Neural crest cell (in vitro differentiated cells): ENCODE measurements at regions not wholly inside any gene's neighbourhood (a gene's known extent, or its start where the extent isn't known, plus 50 kb on each side); places are given as distances from the start of the nearest gene placed in this dataset.
"Not testable (repeated sequence)": the region's sequence is repeated elsewhere in the genome, so short reads cannot be mapped to it uniquely, and the experiment has no call there.

ENCODE experiments used
- DNase-seq: peaks from one replicate; pipeline ENCODE4 v3.0.0; 2021; ENCODE audit warnings: low read depth, mixed read lengths, low spot score
- H3K27ac Mint-ChIP-seq: one replicate; pipeline ENCODE4 v1.8.0; 2021; ENCODE audit warnings: mild to moderate bottlenecking, mixed read lengths; ENCODE audit not compliant: unreplicated experiment
- H3K27me3 Mint-ChIP-seq: 2 replicates; pipeline ENCODE4 v1.8.0; 2021; ENCODE audit warnings: low read depth, mild to moderate bottlenecking, mixed read lengths
- H3K36me3 Mint-ChIP-seq: 2 replicates; pipeline ENCODE4 v1.8.0; 2021; ENCODE audit warnings: low read depth, mild to moderate bottlenecking, mixed read lengths
- H3K4me1 Mint-ChIP-seq: 2 replicates; pipeline ENCODE4 v1.8.0; 2021; ENCODE audit warnings: mixed read lengths
- H3K4me3 Mint-ChIP-seq: one replicate; pipeline ENCODE4 v1.8.0; 2021; ENCODE audit warnings: mild to moderate bottlenecking, mixed read lengths
- H3K9me3 Mint-ChIP-seq: 2 replicates; pipeline ENCODE4 v1.8.0; 2021; ENCODE audit warnings: mixed read lengths
- TF ChIP-seq, protein P1 (sequence below): fragments of 200-600 bp; sonication (generic); conservative IDR thresholded peaks from 2 replicates; pipeline ENCODE4 v1.5.0; 2021; ENCODE audit warnings: antibody characterized with exemption, mild to moderate bottlenecking

DNA sequence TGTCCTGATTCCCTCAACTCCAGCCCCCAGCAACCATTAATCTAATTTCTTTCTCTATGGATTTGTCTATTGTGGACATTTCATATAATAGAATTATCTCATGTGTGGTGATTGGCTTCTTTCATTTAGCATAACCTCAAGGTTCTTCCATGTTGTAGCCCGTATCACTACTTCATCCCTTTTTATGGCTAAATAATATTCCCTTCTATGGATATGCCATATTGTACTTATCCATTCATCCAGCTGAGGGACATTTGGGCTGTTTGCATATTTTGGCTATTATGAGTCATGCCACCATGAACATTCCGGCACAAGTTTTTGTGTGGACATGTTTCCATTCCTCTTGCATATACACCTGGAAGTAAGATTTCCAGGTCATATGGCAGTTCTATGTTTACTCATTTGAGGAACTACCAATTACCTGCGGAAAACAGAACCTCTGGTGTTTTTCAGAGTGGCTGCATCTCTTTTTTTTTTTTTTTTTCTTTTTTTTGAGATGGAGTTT, 108.7 kb upstream of the MAP1LC3B2 start:
- H3K27me3 Mint-ChIP-seq: no peaks in the 10 kb centered on the region
- no peak overlapping the region for H3K4me3 Mint-ChIP-seq
- no peak overlapping the region for H3K27ac Mint-ChIP-seq
- no peaks in the 10 kb centered on the region for H3K36me3 Mint-ChIP-seq
- TF ChIP-seq, protein P1, sequence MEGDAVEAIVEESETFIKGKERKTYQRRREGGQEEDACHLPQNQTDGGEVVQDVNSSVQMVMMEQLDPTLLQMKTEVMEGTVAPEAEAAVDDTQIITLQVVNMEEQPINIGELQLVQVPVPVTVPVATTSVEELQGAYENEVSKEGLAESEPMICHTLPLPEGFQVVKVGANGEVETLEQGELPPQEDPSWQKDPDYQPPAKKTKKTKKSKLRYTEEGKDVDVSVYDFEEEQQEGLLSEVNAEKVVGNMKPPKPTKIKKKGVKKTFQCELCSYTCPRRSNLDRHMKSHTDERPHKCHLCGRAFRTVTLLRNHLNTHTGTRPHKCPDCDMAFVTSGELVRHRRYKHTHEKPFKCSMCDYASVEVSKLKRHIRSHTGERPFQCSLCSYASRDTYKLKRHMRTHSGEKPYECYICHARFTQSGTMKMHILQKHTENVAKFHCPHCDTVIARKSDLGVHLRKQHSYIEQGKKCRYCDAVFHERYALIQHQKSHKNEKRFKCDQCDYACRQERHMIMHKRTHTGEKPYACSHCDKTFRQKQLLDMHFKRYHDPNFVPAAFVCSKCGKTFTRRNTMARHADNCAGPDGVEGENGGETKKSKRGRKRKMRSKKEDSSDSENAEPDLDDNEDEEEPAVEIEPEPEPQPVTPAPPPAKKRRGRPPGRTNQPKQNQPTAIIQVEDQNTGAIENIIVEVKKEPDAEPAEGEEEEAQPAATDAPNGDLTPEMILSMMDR: no peak
- DNase-seq: no peak
- peaks cover 14% of the 10 kb centered on the region for H3K4me1 Mint-ChIP-seq
- H3K9me3 Mint-ChIP-seq: no peaks in the 10 kb centered on the region

DNA sequence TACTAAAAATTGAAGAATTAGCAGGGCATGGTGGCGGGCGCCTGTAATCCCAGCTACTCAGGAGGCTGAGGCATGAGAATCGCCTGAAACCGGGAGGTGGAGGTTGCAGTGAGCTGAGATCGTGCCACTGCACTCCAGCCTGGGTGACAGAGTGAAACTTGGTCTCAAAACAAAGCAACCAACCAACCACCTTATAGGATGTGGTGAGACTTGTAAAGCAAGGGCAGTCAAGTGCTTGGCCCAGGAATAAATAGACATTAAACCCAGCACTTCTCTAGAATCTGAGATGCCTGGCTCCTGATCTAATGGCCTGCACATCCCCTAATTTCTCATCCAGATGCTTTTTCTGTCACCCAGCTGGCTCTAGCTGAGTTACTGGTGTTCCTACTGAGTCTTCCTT, 106.2 kb upstream of the MAP1LC3B2 start:
- not testable (repeated sequence) for H3K4me3 Mint-ChIP-seq, H3K27me3 Mint-ChIP-seq, H3K27ac Mint-ChIP-seq, H3K36me3 Mint-ChIP-seq, H3K9me3 Mint-ChIP-seq, DNase-seq
- peaks cover 29% of the 10 kb centered on the region for H3K4me1 Mint-ChIP-seq

DNA sequence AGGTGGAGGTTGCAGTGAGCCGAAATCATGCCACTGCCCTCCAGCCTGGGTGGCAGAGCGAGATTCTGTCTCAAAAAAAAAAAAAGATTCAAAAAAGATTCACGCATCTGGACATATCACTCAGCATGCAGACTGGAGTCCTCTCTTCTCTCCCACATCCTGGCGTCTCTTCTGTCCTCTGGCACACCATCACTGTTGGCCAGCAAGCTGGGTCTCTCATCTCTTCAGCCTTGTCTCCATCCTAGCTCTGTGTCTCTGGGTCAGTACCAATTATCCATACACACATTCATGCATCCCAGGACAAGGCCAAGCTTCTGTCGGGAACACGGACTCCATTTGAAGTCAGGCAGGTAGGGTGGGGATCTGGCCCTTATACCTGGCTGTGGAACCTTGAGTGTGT, 105.5 kb upstream of the MAP1LC3B2 start:
- Mint-ChIP-seq H3K27ac (peak overlapping the region; percentile 87), H3K4me3 (no peak overlapping the region), H3K27me3 (no peaks in the 10 kb centered on the region), H3K9me3 (no peaks in the 10 kb centered on the region), H3K36me3 (no peaks in the 10 kb centered on the region), H3K4me1 (peaks cover 29% of the 10 kb centered on the region)
- TF ChIP-seq, protein P1: no peak
- DNase-seq: no peak

DNA sequence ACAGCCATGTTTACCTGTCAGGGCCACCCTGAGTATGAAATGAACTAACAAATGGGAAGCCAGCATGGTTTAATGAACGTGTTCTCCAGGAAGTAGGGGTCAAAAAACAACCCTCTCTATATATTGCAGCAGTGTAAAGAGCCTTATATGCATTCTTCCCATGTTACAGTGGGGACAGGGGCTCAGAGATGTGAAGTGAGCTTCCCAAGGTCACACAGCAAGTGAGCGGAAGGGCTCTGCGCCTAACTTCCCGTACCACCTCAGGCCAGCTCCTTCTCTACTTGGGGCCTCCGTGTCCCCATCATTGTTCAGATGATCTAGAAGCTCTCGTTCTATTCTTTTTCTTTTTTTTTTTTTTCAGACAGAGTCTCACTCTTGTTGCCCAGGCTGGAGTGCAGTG, 105.1 kb upstream of the MAP1LC3B2 start:
- no peaks in the 10 kb centered on the region for H3K36me3 Mint-ChIP-seq
- DNase-seq: no peak
- no peak overlapping the region for H3K27ac Mint-ChIP-seq
- no peak overlapping the region for H3K4me3 Mint-ChIP-seq
- no peaks in the 10 kb centered on the region for H3K9me3 Mint-ChIP-seq
- H3K27me3 Mint-ChIP-seq: no peaks in the 10 kb centered on the region
- H3K4me1 Mint-ChIP-seq: peaks cover 29% of the 10 kb centered on the region
- TF ChIP-seq, protein P1: no peak

DNA sequence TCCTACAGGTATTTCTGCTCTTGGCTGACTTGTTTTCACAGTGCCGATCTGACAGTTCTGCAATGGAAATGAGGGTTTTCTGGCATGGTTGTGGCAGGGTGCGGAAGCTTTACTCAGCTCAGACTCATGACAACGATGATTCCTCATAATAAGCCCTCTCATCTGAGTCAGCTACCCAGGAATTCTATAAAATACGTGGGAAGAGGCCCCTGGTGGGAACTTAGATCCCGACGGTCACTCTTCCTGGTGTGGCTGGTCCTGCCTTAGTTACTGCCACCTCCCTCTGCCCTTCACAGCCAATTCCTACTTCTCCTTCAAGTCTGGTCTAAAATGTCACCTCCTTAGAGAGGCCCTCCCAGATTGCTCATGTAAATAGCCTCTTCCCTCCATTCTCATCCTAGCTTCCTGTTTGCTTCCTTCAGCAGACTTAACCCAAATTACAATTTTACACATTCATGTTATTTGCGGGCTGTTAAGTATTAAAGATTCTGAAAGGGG, 104.2 kb upstream of the MAP1LC3B2 start:
- peaks cover 28% of the 10 kb centered on the region for H3K4me1 Mint-ChIP-seq
- H3K27ac Mint-ChIP-seq: peak overlapping the region; percentile 70
- H3K4me3 Mint-ChIP-seq: no peak overlapping the region
- H3K27me3 Mint-ChIP-seq: no peaks in the 10 kb centered on the region
- TF ChIP-seq, protein P1: no peak
- H3K36me3 Mint-ChIP-seq: no peaks in the 10 kb centered on the region
- no peak for DNase-seq
- no peaks in the 10 kb centered on the region for H3K9me3 Mint-ChIP-seq

DNA sequence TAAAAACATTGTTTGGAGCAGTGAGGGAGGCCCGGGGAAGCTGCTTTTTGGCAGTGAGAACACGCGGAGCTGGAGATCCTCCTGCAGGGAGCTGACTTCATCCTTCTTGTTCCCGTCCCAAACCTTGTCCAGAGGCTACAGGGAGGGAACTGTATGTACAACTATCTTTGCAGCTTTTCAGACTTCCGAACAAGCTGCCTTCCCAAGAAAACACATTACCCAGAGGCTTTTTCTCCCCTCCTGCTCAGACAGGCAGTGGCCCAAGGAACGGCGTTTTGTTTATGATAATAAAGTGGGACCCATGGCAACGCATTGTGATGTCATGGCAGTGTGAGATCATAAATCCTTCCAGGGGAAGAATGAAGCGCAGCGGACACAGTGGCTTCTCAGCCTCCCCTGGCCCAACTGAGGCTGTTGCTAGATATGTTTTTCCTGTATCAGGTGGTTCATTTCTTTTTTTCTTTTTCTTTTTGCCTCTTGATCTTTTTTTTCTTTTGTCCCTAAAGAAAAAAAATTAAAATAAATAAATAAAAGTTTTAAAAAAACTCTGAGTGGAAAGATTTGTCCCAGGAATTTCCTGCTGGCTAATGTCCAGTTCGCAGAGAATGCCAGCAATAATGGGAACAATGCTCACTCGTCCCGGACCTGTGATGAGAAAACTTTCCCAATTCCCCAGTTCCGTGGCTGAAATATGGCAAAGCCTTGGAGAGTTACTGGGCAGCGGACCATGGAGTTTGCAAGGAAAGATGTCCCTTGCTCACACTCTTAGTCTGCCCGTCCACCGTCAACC, 103.4 kb upstream of the MAP1LC3B2 start:
- TF ChIP-seq, protein P1: no peak
- Mint-ChIP-seq H3K27ac (peak overlapping the region; percentile 70), H3K9me3 (no peaks in the 10 kb centered on the region), H3K4me3 (peak overlapping the region; percentile 9), H3K4me1 (peaks cover 32% of the 10 kb centered on the region), H3K36me3 (no peaks in the 10 kb centered on the region), H3K27me3 (no peaks in the 10 kb centered on the region)
- DNase-seq: peak; percentile 19
